ENCODE measurements at regions not wholly inside any gene's neighbourhood (a gene's known extent, or its start where the extent isn't known, plus 50 kb on each side); places are given as distances from the start of the nearest gene placed in this dataset.
A peak's percentile ranks its signal among the peaks of the same experiment; 100 is the strongest.
"Not testable (repeated sequence)": the region's sequence is repeated elsewhere in the genome, so short reads cannot be mapped to it uniquely, and the experiment has no call there.

- no peaks in the 10 kb centered on the region for H3K36me3 Mint-ChIP-seq
- H3K4me3 Mint-ChIP-seq, result no peak overlapping the region
These were observed 157.5 kb upstream of the ALG10B start for GRCh38 chr12:38159092-38159551.

GRCh38 chr12:38159591-38160317, 156.8 kb upstream of the ALG10B start:
- H3K4me3 Mint-ChIP-seq, result no peak overlapping the region
- H3K27me3 Mint-ChIP-seq, result no peaks in the 10 kb centered on the region
- H3K4me1 Mint-ChIP-seq (ENCODE audit: low read depth in 2 of 2), result no peaks in the 10 kb centered on the region
- ATAC-seq (no peak), DNase-seq (ENCODE audit: low spot score) (no peak)
- H3K36me3 Mint-ChIP-seq, result no peaks in the 10 kb centered on the region
- H3K9me3 Mint-ChIP-seq, result peaks cover 4% of the 10 kb centered on the region
- H3K27ac Mint-ChIP-seq, result no peak overlapping the region

More at GRCh38 chr12:38159092-38159551, 157.5 kb upstream of the ALG10B start:
- H3K27ac Mint-ChIP-seq, result no peak overlapping the region
- ATAC-seq (no peak), DNase-seq (ENCODE audit: low spot score) (no peak)
- H3K27me3 Mint-ChIP-seq, result no peaks in the 10 kb centered on the region
- H3K4me1 Mint-ChIP-seq (ENCODE audit: low read depth in 2 of 2), result no peaks in the 10 kb centered on the region
- peaks cover 4% of the 10 kb centered on the region for H3K9me3 Mint-ChIP-seq

- Mint-ChIP-seq H3K27ac (no peak overlapping the region), H3K9me3 (peaks cover 4% of the 10 kb centered on the region), H3K4me1 (ENCODE audit: low read depth in 2 of 2) (no peaks in the 10 kb centered on the region), H3K4me3 (no peak overlapping the region), H3K27me3 (no peaks in the 10 kb centered on the region), H3K36me3 (no peaks in the 10 kb centered on the region)
- DNase-seq (ENCODE audit: low spot score) (no peak), ATAC-seq (no peak)
These were observed 156.1 kb upstream of the ALG10B start for GRCh38 chr12:38160318-38161122.

GRCh38 chr12:38161123-38162000, 155.2 kb upstream of the ALG10B start:
- Mint-ChIP-seq H3K4me1 (ENCODE audit: low read depth in 2 of 2) (no peaks in the 10 kb centered on the region), H3K36me3 (no peaks in the 10 kb centered on the region), H3K9me3 (peaks cover 4% of the 10 kb centered on the region), H3K27ac (no peak overlapping the region), H3K4me3 (no peak overlapping the region), H3K27me3 (no peaks in the 10 kb centered on the region)
- ATAC-seq, result peak in 1 of 2 donors; percentile 52
- no peak for DNase-seq (ENCODE audit: low spot score)

- Mint-ChIP-seq H3K27ac (no peak overlapping the region), H3K4me3 (no peak overlapping the region), H3K4me1 (ENCODE audit: low read depth in 2 of 2) (no peaks in the 10 kb centered on the region), H3K9me3 (peaks cover 4% of the 10 kb centered on the region), H3K36me3 (no peaks in the 10 kb centered on the region), H3K27me3 (no peaks in the 10 kb centered on the region)
- ATAC-seq (peak in 1 of 2 donors; percentile 17), DNase-seq (ENCODE audit: low spot score) (no peak)
These were observed 154.6 kb upstream of the ALG10B start for GRCh38 chr12:38162013-38162412.

GRCh38 chr12:38162708-38163441, 153.7 kb upstream of the ALG10B start:
- ATAC-seq (no peak), DNase-seq (ENCODE audit: low spot score) (no peak)
- H3K9me3 Mint-ChIP-seq, result peaks cover 4% of the 10 kb centered on the region
- H3K4me1 Mint-ChIP-seq (ENCODE audit: low read depth in 2 of 2), result no peaks in the 10 kb centered on the region
- no peak overlapping the region for H3K4me3 Mint-ChIP-seq
- no peak overlapping the region for H3K27ac Mint-ChIP-seq
- no peaks in the 10 kb centered on the region for H3K36me3 Mint-ChIP-seq
- H3K27me3 Mint-ChIP-seq, result no peaks in the 10 kb centered on the region

- Mint-ChIP-seq H3K27ac (no peak overlapping the region), H3K9me3 (peaks cover 4% of the 10 kb centered on the region), H3K36me3 (no peaks in the 10 kb centered on the region), H3K27me3 (no peaks in the 10 kb centered on the region), H3K4me3 (no peak overlapping the region), H3K4me1 (ENCODE audit: low read depth in 2 of 2) (no peaks in the 10 kb centered on the region)
- ATAC-seq (no peak), DNase-seq (ENCODE audit: low spot score) (no peak)
These were observed 153.2 kb upstream of the ALG10B start for GRCh38 chr12:38163442-38163801.

GRCh38 chr12:38166225-38166624, 150.3 kb upstream of the ALG10B start:
- no peaks in the 10 kb centered on the region for H3K36me3 Mint-ChIP-seq
- DNase-seq (ENCODE audit: low spot score), result no peak
- no peak for ATAC-seq
- H3K9me3 Mint-ChIP-seq, result peaks cover 4% of the 10 kb centered on the region
- no peak overlapping the region for H3K4me3 Mint-ChIP-seq
- no peak overlapping the region for H3K27ac Mint-ChIP-seq
- H3K4me1 Mint-ChIP-seq (ENCODE audit: low read depth in 2 of 2), result no peaks in the 10 kb centered on the region
- H3K27me3 Mint-ChIP-seq, result no peaks in the 10 kb centered on the region

- Mint-ChIP-seq H3K27me3 (no peaks in the 10 kb centered on the region), H3K4me1 (ENCODE audit: low read depth in 2 of 2) (no peaks in the 10 kb centered on the region), H3K36me3 (peaks cover 4% of the 10 kb centered on the region), H3K9me3 (peaks cover 10% of the 10 kb centered on the region), H3K27ac (no peak overlapping the region), H3K4me3 (no peak overlapping the region)
- no peak for DNase-seq (ENCODE audit: low spot score)
- no peak for ATAC-seq
These were observed 141.0 kb upstream of the ALG10B start for GRCh38 chr12:38175538-38175937.

- ATAC-seq; H3K4me1 Mint-ChIP-seq (ENCODE audit: low read depth in 2 of 2); H3K36me3 Mint-ChIP-seq; H3K27me3 Mint-ChIP-seq; DNase-seq (ENCODE audit: low spot score); H3K27ac Mint-ChIP-seq; H3K4me3 Mint-ChIP-seq; H3K9me3 Mint-ChIP-seq: not testable (repeated sequence)
These were observed 133.0 kb upstream of the ALG10B start for GRCh38 chr12:38183617-38184016.

GRCh38 chr12:38197286-38197685, 119.3 kb upstream of the ALG10B start:
- H3K27me3 Mint-ChIP-seq; H3K9me3 Mint-ChIP-seq; H3K4me3 Mint-ChIP-seq; DNase-seq (ENCODE audit: low spot score); H3K36me3 Mint-ChIP-seq; ATAC-seq; H3K4me1 Mint-ChIP-seq (ENCODE audit: low read depth in 2 of 2); H3K27ac Mint-ChIP-seq: not testable (repeated sequence)

- DNase-seq (ENCODE audit: low spot score) (no peak), ATAC-seq (peak in 1 of 2 donors; percentile 17)
- peaks cover 4% of the 10 kb centered on the region for H3K9me3 Mint-ChIP-seq
- no peaks in the 10 kb centered on the region for H3K36me3 Mint-ChIP-seq
- H3K27ac Mint-ChIP-seq, result no peak overlapping the region
- no peaks in the 10 kb centered on the region for H3K4me1 Mint-ChIP-seq (ENCODE audit: low read depth in 2 of 2)
- H3K4me3 Mint-ChIP-seq, result no peak overlapping the region
- H3K27me3 Mint-ChIP-seq, result no peaks in the 10 kb centered on the region
These were observed 114.9 kb upstream of the ALG10B start for GRCh38 chr12:38201461-38202276.
